CD14-positive monocyte (primary cell): ENCODE measurements at regions not wholly inside any gene's neighbourhood (a gene's known extent, or its start where the extent isn't known, plus 50 kb on each side); places are given as distances from the start of the nearest gene placed in this dataset.

Experiments
- DNase-seq, 3 donors: peaks; one replicate each; pipeline ENCODE4 v3.0.0-alpha.2; 2011 to 2022
- H2AFZ ChIP-seq: 2 replicates; pipeline ENCODE4 v1.6.0; 2012; ENCODE audit warnings: mild to moderate bottlenecking, low read depth, low read length, inconsistent platforms; ENCODE audit not compliant: insufficient read depth, poor library complexity, severe bottlenecking
- H3K27ac ChIP-seq, 2 donors: 1 replicate in 1 of 2; 2 replicates in 1 of 2; pipeline ENCODE4 v1.5.1; 2012 to 2013; ENCODE audit warnings: low read length in 2 of 2, control low read depth in 1 of 2, inconsistent platforms in 1 of 2, low read depth in 1 of 2, mild to moderate bottlenecking in 1 of 2
- H3K27me3 ChIP-seq, 2 donors: one replicate each; pipeline versions ENCODE4 v1.6.0 to v1.6.1; 2011 to 2013; ENCODE audit warnings: low read length in 2 of 2; ENCODE audit not compliant: control insufficient read depth in 2 of 2, insufficient read depth in 2 of 2
- H3K36me3 ChIP-seq, 2 donors: replicated peaks in 1 of 2; 1 replicate in 1 of 2; 2 replicates in 1 of 2; pipeline versions ENCODE4 v1.5.1 to v1.6.1; 2012 to 2013; ENCODE audit warnings: low read length in 2 of 2, control low read depth in 1 of 2, inconsistent platforms in 1 of 2, mild to moderate bottlenecking in 1 of 2; ENCODE audit not compliant: insufficient read depth in 2 of 2, control insufficient read depth in 1 of 2
- H3K4me1 ChIP-seq, 2 donors: 1 replicate in 1 of 2; 2 replicates in 1 of 2; pipeline versions ENCODE4 v1.5.1 to v1.6.1; 2012 to 2013; ENCODE audit warnings: low read length in 2 of 2, control low read depth in 1 of 2, inconsistent platforms in 1 of 2, mild to moderate bottlenecking in 1 of 2, moderate library complexity in 1 of 2; ENCODE audit not compliant: insufficient read depth in 2 of 2, control insufficient read depth in 1 of 2
- H3K4me2 ChIP-seq: replicated peaks from 2 replicates; pipeline ENCODE3; 2012; ENCODE audit warnings: low read length, moderate library complexity, mild to moderate bottlenecking; ENCODE audit not compliant: poor library complexity, severe bottlenecking; ENCODE audit errors: extremely low read depth
- H3K4me3 ChIP-seq, 3 experiments: fragments of 200-600 bp in 1 of 3; sonication (generic) in 1 of 3; replicated peaks in 1 of 3; 1 replicate in 2 of 3; 2 replicates in 1 of 3; pipeline ENCODE4 v1.5.1; 2011 to 2013; ENCODE audit warnings: low read length in 3 of 3, mild to moderate bottlenecking in 3 of 3, control low read depth in 2 of 3, low read depth in 2 of 3, inconsistent platforms in 1 of 3, moderate library complexity in 1 of 3
- H3K79me2 ChIP-seq: 2 replicates; pipeline ENCODE4 v1.6.0; 2012; ENCODE audit warnings: mild to moderate bottlenecking, control low read depth, inconsistent platforms, low read length, moderate library complexity; ENCODE audit not compliant: insufficient read depth
- H3K9ac ChIP-seq: 2 replicates; pipeline ENCODE4 v1.6.0; 2017; ENCODE audit warnings: low read length, mild to moderate bottlenecking; ENCODE audit not compliant: insufficient read depth, poor library complexity, severe bottlenecking
- H3K9me3 ChIP-seq, 2 donors: replicated peaks in 1 of 2; 1 replicate in 1 of 2; 2 replicates in 1 of 2; pipeline versions ENCODE4 v1.5.1 to v1.6.1; 2012 to 2013; ENCODE audit warnings: low read length in 2 of 2, control low read depth in 1 of 2; ENCODE audit not compliant: control insufficient read depth in 1 of 2, insufficient read depth in 1 of 2
- H4K20me1 ChIP-seq: 2 replicates; pipeline ENCODE4 v1.6.0; 2012; ENCODE audit warnings: mild to moderate bottlenecking, low read length, control low read depth, moderate library complexity; ENCODE audit not compliant: insufficient read depth
- H3K27ac Mint-ChIP-seq, 7 donors: one replicate each; pipeline ENCODE4 v1.8.0; 2020; ENCODE audit warnings: mild to moderate bottlenecking in 7 of 7, mixed read lengths in 7 of 7, moderate library complexity in 6 of 7, inconsistent platforms in 2 of 7
- H3K27me3 Mint-ChIP-seq, 3 donors: one replicate each; pipeline ENCODE4 v1.8.0; 2021 to 2022; ENCODE audit warnings: low read depth in 3 of 3, mild to moderate bottlenecking in 3 of 3, mixed read lengths in 3 of 3, moderate library complexity in 3 of 3, inconsistent platforms in 1 of 3
- H3K36me3 Mint-ChIP-seq, 2 donors: one replicate each; pipeline ENCODE4 v1.8.0; 2020; ENCODE audit warnings: mixed read lengths in 2 of 2, inconsistent platforms in 1 of 2, mild to moderate bottlenecking in 1 of 2
- H3K4me1 Mint-ChIP-seq: one replicate; pipeline ENCODE4 v1.8.0; 2020; ENCODE audit warnings: mild to moderate bottlenecking, mixed read lengths
- H3K4me3 Mint-ChIP-seq, 2 donors: one replicate each; pipeline ENCODE4 v1.8.0; 2020; ENCODE audit warnings: mild to moderate bottlenecking in 2 of 2, mixed read lengths in 2 of 2, moderate library complexity in 1 of 2
- H3K9me3 Mint-ChIP-seq, 7 donors: one replicate each; pipeline ENCODE4 v1.8.0; 2020 to 2022; ENCODE audit warnings: mixed read lengths in 7 of 7, mild to moderate bottlenecking in 6 of 7, moderate library complexity in 6 of 7, inconsistent platforms in 2 of 7
- CTCF ChIP-seq: fragments of 200-600 bp; IDR thresholded peaks from one replicate; pipeline ENCODE4 v1.8.0; 2022; ENCODE audit warnings: antibody characterized with exemption, mild to moderate bottlenecking
- whole genome bisulfite sequencing: methylation state at CpG from one replicate; pipeline ENCODE4 v1.1.5; 2013; ENCODE audit warnings: missing lambda C conversion rate; ENCODE audit not compliant: insufficient coverage; 5-methylcytosine and 5-hydroxymethylcytosine counted together
- intact Hi-C, 2 donors: fragments of 100-400 bp; cut with micrococcal nuclease; formaldehyde crosslinking; loops; one replicate each; pipeline versions ENCODE4 v1.15.0 to v1.15.1; 2023

DNA sequence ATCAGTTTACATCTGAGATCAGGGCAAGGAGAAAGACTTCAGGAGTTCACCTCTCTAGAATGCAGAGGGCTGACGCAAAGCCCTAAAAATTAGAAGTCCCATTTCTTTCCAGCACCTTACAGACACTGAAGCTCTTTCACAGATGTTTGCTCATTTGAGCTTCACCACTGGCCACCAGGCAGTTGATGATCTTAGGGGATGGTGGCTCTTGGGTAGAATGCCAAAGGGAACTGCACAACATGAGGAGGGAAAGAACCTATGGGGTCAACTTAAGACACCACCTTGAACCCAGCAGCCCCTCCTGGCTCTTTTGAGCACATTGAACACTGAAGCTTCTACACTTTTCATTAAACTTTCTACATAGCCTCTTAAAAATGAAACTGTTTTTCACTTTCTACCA is 390.3 kb upstream of the CELF2 start:
- intact Hi-C loops: no loop called here
- Histone ChIP-seq H3K4me3 (no peak overlapping the region), H3K27ac (no peak overlapping the region), H3K4me2 (no peak overlapping the region), H2AFZ (no peak overlapping the region), H3K27me3 (no peaks in the 10 kb centered on the region), H3K9me3 (no peaks in the 10 kb centered on the region), H3K9ac (no peak overlapping the region), H4K20me1 (no peaks in the 10 kb centered on the region), H3K79me2 (no peaks in the 10 kb centered on the region), H3K36me3 (no peaks in the 10 kb centered on the region), H3K4me1 (no peaks in the 10 kb centered on the region)
- peaks cover 0 to 3% (median 0%) of the 10 kb centered on the region in 7 donors for H3K9me3 Mint-ChIP-seq
- peaks cover 7% of the 10 kb centered on the region for H3K4me1 Mint-ChIP-seq
- no peak for DNase-seq
- no peak overlapping the region for H3K27ac Mint-ChIP-seq
- H3K36me3 Mint-ChIP-seq: no peaks in the 10 kb centered on the region
- H3K4me3 Mint-ChIP-seq: no peak overlapping the region
- no peak for TF ChIP-seq CTCF
- H3K27me3 Mint-ChIP-seq: peaks cover 0 to 5% (median 4%) of the 10 kb centered on the region in 3 donors
- WGBS: no CpG with 5 or more reads among the region's 1 CpG

DNA sequence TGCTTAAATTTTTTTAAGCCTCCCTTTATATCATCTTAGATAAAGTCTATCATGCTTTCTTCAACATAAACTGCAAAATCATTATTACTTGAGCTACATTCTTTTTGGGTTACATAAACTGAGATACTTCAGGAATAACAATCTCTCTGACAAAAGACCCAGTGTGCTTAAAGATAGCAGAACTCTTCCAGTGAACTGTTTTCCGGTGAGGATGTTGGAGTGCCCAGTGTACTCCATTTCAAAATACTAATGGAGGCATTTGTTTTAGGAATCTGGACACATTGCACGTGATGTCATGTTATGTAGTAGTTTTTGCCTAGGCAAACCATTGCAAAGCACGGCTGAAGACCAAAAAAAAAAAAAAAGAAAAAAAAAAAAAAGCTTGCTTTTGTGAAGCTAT is 388.2 kb upstream of the CELF2 start:
- Histone ChIP-seq H3K27ac (no peak overlapping the region), H4K20me1 (no peaks in the 10 kb centered on the region), H3K4me2 (no peak overlapping the region), H3K4me3 (no peak overlapping the region), H2AFZ (no peak overlapping the region), H3K4me1 (no peaks in the 10 kb centered on the region), H3K9me3 (no peaks in the 10 kb centered on the region), H3K79me2 (no peaks in the 10 kb centered on the region), H3K27me3 (no peaks in the 10 kb centered on the region), H3K36me3 (no peaks in the 10 kb centered on the region), H3K9ac (no peak overlapping the region)
- intact Hi-C loops: no loop called here
- Mint-ChIP-seq H3K36me3 (no peaks in the 10 kb centered on the region), H3K4me3 (no peak overlapping the region), H3K27ac (no peak overlapping the region), H3K27me3 (peaks cover 0 to 5% (median 4%) of the 10 kb centered on the region in 3 donors), H3K4me1 (peaks cover 7% of the 10 kb centered on the region), H3K9me3 (peaks cover 0 to 3% (median 0%) of the 10 kb centered on the region in 7 donors)
- WGBS: no CpG with 5 or more reads among the region's 3 CpGs
- no peak for TF ChIP-seq CTCF
- DNase-seq: no peak
